Prostate gland (tissue), 2 donors: ENCODE measurements at regions not wholly inside any gene's neighbourhood (a gene's known extent, or its start where the extent isn't known, plus 50 kb on each side); places are given as distances from the start of the nearest gene placed in this dataset.

Experiments
- DNase-seq: peaks from one replicate; pipeline ENCODE4 v3.0.0-alpha.2; 2019; ENCODE audit warnings: low spot score
- H3K27ac ChIP-seq, 2 donors: fragments of 200-600 bp; sonication (generic); 2 replicates each; pipeline ENCODE4 v1.5.1; 2017 to 2019
- H3K27me3 ChIP-seq: fragments of 200-600 bp; sonication (generic); replicated peaks from 2 replicates; pipeline ENCODE4 v1.5.1; 2019; ENCODE audit not compliant: insufficient read depth
- H3K36me3 ChIP-seq, 2 donors: fragments of 200-600 bp; sonication (generic); 1 replicate in 1 of 2; 2 replicates in 1 of 2; pipeline versions ENCODE4 v1.5.1 to v1.8.1; 2017 to 2019
- H3K4me1 ChIP-seq: fragments of 200-600 bp; sonication (generic); replicated peaks from 2 replicates; pipeline ENCODE4 v1.5.1; 2019
- H3K4me3 ChIP-seq, 2 donors: fragments of 200-600 bp; sonication (generic); 2 replicates each; pipeline ENCODE4 v1.5.1; 2017 to 2019
- H3K9me3 ChIP-seq: fragments of 200-600 bp; sonication (generic); 2 replicates; pipeline ENCODE4 v1.5.1; 2017
- POLR2A ChIP-seq: fragments of 450-650 bp; IDR thresholded peaks from one replicate; pipeline ENCODE4 v1.6.1; 2016; ENCODE audit warnings: antibody characterized with exemption, mild to moderate bottlenecking
- POLR2AphosphoS5 ChIP-seq: sonication (generic); formaldehyde crosslinking; IDR thresholded peaks from one replicate; pipeline ENCODE4 v1.6.1; 2017; ENCODE audit warnings: antibody characterized with exemption
- WGBS: methylation state at CpG from one replicate; pipeline ENCODE4 v1.1.5; 2018; 5-methylcytosine and 5-hydroxymethylcytosine counted together
- intact Hi-C: fragments of 100-400 bp; cut with DNase I; formaldehyde crosslinking; loops from one replicate; pipeline ENCODE4 v1.14.2; 2022
- TF ChIP-seq, protein P1 (sequence below), 4 experiments: fragments of 200-600 bp in 2 of 4; fragments of 450-650 bp in 2 of 4; sonication (generic) in 2 of 4; IDR thresholded peaks; 1 replicate in 3 of 4; 2 replicates in 1 of 4; pipeline ENCODE4 v1.5.1; 2016 to 2019; ENCODE audit warnings: antibody characterized with exemption in 4 of 4, mild to moderate bottlenecking in 2 of 4, moderate library complexity in 2 of 4

DNA sequence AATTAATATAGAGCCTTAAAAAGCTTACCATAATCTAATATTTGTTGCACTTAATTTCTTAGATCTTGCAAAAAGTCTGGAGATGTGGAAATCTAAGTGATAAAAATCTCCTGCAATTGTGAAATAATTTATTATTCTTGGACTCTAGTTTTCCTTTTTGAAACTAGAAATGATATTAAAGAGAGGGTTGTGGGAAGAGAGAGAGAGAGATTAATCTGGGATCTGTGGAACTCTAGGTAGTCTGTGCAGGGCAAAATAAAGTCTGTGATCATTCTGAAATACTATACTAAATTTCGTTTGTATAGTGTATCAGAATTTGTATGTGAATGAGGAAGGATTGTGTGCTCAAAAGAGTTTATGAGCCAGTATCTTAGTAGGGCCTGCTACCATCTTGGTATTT lies 692.3 kb downstream of the RWDD3 start:
- Histone ChIP-seq H3K27ac (no peak overlapping the region), H3K4me3 (no peak overlapping the region), H3K9me3 (no peaks in the 10 kb centered on the region), H3K27me3 (no peaks in the 10 kb centered on the region), H3K36me3 (no peaks in the 10 kb centered on the region), H3K4me1 (no peaks in the 10 kb centered on the region)
- DNase-seq = no peak
- intact Hi-C loops = no loop called here
- WGBS = 47% methylated on average over 1 of the region's 1 CpG
- TF ChIP-seq POLR2A (no peak), POLR2AphosphoS5 (no peak)
- TF ChIP-seq, protein P1, sequence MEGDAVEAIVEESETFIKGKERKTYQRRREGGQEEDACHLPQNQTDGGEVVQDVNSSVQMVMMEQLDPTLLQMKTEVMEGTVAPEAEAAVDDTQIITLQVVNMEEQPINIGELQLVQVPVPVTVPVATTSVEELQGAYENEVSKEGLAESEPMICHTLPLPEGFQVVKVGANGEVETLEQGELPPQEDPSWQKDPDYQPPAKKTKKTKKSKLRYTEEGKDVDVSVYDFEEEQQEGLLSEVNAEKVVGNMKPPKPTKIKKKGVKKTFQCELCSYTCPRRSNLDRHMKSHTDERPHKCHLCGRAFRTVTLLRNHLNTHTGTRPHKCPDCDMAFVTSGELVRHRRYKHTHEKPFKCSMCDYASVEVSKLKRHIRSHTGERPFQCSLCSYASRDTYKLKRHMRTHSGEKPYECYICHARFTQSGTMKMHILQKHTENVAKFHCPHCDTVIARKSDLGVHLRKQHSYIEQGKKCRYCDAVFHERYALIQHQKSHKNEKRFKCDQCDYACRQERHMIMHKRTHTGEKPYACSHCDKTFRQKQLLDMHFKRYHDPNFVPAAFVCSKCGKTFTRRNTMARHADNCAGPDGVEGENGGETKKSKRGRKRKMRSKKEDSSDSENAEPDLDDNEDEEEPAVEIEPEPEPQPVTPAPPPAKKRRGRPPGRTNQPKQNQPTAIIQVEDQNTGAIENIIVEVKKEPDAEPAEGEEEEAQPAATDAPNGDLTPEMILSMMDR (IDR thresholded peaks at IDR 0.05) = no peak

DNA sequence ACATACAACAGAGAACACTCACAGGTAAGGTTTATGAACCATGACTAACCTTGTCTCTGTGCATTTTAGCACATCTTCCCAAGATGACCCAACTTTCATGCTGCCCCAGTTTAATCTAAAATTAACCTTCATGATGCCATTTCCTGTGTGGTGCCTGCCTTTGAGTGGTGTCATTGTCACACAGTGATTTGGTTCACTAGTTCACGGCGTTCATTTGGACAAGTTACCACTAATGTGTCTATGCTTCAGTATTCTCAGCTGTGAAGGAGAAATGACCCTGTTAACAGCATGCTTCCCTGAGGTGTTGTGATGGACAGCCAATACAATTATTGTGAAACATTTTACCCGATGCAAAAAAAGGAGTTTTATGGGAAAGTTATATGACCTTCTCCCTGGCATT lies 693.1 kb downstream of the RWDD3 start:
- TF ChIP-seq, protein P1 (IDR thresholded peaks at IDR 0.05) = no peak
- no peak for TF ChIP-seq POLR2AphosphoS5
- no peak overlapping the region for H3K4me3 ChIP-seq
- 68% methylated on average over 3 of the region's 3 CpGs for WGBS

DNA sequence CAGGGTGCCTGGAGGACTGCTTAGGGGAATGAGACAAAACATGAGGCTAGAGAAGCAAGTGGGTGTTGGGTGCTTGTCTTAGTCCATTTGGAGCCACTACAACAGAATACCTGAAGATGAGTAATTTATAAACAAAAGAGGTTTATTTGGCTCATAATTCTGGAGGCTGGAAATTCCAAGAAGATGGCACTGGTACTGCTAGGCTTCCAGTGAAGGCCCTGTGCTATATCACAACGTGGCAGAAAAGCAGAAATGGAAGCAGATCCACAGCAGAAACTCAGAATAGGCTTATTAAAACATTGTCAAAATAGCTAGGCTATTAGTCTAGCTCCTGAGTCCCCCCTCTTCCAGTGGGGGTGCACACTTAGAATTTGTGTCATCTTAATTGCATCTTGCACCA lies 701.7 kb downstream of the RWDD3 start:
- no peaks in the 10 kb centered on the region for H3K4me1 ChIP-seq
- no peaks in the 10 kb centered on the region for H3K27me3 ChIP-seq
- no peak overlapping the region for H3K4me3 ChIP-seq
- H3K9me3 ChIP-seq = no peaks in the 10 kb centered on the region
- intact Hi-C loops = no loop called here
- no peak for DNase-seq
- no peak overlapping the region for H3K27ac ChIP-seq
- no peaks in the 10 kb centered on the region for H3K36me3 ChIP-seq
- WGBS = 46% methylated on average over 1 of the region's 1 CpG
- TF ChIP-seq POLR2AphosphoS5 (no peak), POLR2A (no peak)
- TF ChIP-seq, protein P1 (IDR thresholded peaks at IDR 0.05) = no peak

More for the DNA sequence above, 693.1 kb downstream of the RWDD3 start:
- Histone ChIP-seq H3K27ac (no peak overlapping the region), H3K4me1 (no peaks in the 10 kb centered on the region), H3K27me3 (no peaks in the 10 kb centered on the region), H3K9me3 (no peaks in the 10 kb centered on the region), H3K36me3 (no peaks in the 10 kb centered on the region)
- DNase-seq = no peak
- intact Hi-C loops = no loop called here

DNA sequence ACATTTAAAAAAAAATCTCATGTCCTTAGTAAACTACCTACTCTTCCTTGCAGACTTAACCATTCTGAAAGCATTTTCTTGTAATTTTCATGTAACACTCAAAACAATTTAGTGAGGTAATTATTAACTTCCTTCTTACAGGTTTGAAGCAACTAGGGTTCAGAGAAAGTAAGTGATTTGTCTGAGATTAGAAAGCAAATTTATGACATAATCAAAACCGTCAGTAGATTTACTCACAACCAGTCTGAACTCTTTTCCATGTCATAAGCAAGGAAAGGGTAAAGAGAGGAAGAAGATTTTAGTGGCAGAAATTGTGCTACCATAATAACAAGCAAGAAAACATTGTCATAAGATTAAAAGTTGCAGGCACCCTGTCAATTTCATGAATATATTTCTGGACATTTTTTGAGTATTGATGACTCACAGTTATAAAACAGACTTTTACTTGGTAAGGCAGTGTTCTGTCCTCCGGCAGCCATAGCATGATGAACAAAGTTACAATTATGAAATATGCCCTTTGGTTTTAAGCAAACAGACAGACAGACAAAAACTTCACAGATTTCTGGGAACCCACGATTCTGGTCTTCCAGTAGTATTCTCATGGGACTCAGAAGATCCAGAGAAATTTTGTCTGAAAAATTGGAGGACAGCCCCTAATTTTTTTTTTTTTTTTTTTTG lies 707.2 kb downstream of the RWDD3 start:
- Histone ChIP-seq H3K4me3 (no peak overlapping the region), H3K9me3 (no peaks in the 10 kb centered on the region), H3K36me3 (no peaks in the 10 kb centered on the region), H3K27me3 (no peaks in the 10 kb centered on the region), H3K27ac (no peak overlapping the region), H3K4me1 (no peaks in the 10 kb centered on the region)
- TF ChIP-seq POLR2A (no peak), POLR2AphosphoS5 (no peak)
- TF ChIP-seq, protein P1 (IDR thresholded peaks at IDR 0.05) = no peak
- WGBS = 61% methylated on average over 3 of the region's 3 CpGs
- intact Hi-C loops = no loop called here
- no peak for DNase-seq

DNA sequence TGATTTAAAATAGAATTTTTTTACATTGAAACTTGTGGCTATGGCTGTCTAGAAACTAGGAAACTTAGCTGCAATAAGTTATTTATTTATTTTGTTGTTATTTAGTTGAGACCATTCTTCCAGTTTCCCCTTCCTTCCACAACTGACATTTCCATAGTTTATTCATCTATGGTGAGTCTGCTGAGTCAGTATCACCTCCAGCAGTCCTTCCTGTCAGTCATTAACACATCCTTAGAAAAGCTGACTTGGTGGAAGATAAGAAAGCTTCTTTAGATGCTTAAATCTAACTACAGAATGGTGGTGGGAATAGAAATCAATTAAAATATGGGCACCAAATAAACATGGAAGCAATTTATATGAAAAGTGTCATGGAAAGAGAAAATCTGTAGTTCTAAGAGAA lies 714.0 kb downstream of the RWDD3 start:
- H3K4me3 ChIP-seq = no peak overlapping the region
- no peaks in the 10 kb centered on the region for H3K9me3 ChIP-seq
- no peak overlapping the region for H3K27ac ChIP-seq
- H3K36me3 ChIP-seq = no peaks in the 10 kb centered on the region
- TF ChIP-seq POLR2A (no peak), POLR2AphosphoS5 (no peak)
- TF ChIP-seq, protein P1 (IDR thresholded peaks at IDR 0.05) = no peak
- DNase-seq = no peak
- intact Hi-C loops = no loop called here
- H3K4me1 ChIP-seq = no peaks in the 10 kb centered on the region
- H3K27me3 ChIP-seq = no peaks in the 10 kb centered on the region
